Kidney (tissue), 13 donors: ENCODE measurements at regions not wholly inside any gene's neighbourhood (a gene's known extent, or its start where the extent isn't known, plus 50 kb on each side); places are given as distances from the start of the nearest gene placed in this dataset.

ENCODE experiments used
- DNase-seq, 5 donors: peaks; one replicate each; pipeline ENCODE4 v3.0.0-alpha.2; 2013 to 2020
- FAIRE-seq: peaks from 2 replicates; lab custom pipeline; 2012; peaks lifted over from hg19 to GRCh38; lab: Jason Lieb, UNC
- H3K27ac ChIP-seq, 2 donors: one replicate each; pipeline ENCODE4 v1.7.0; 2013; ENCODE audit warnings: low read depth in 2 of 2, low read length in 2 of 2, inconsistent platforms in 1 of 2
- H3K27me3 ChIP-seq: one replicate; pipeline ENCODE4 v1.7.1; 2013; ENCODE audit warnings: low read length, inconsistent platforms; ENCODE audit not compliant: control insufficient read depth, insufficient read depth
- H3K36me3 ChIP-seq, 3 donors: one replicate each; pipeline versions ENCODE4 v1.7.0 to v1.7.1; 2013; ENCODE audit warnings: low read length in 3 of 3, control low read depth in 1 of 3, inconsistent platforms in 1 of 3; ENCODE audit not compliant: insufficient read depth in 3 of 3, control insufficient read depth in 2 of 3
- H3K4me1 ChIP-seq, 3 donors: one replicate each; pipeline versions ENCODE4 v1.7.0 to v1.7.1; 2013; ENCODE audit warnings: low read length in 3 of 3, inconsistent platforms in 1 of 3, low read depth in 1 of 3; ENCODE audit not compliant: control insufficient read depth in 2 of 3, insufficient read depth in 2 of 3
- H3K4me3 ChIP-seq, 3 donors: one replicate each; pipeline versions ENCODE4 v1.7.0 to v1.8.1; 2013; ENCODE audit warnings: low read length in 3 of 3, control low read depth in 1 of 3, inconsistent platforms in 1 of 3
- H3K9ac ChIP-seq, 3 donors: one replicate each; pipeline versions ENCODE4 v1.7.0 to v1.7.1; 2013; ENCODE audit warnings: low read length in 3 of 3, control low read depth in 1 of 3, inconsistent platforms in 1 of 3
- H3K9me3 ChIP-seq, 3 donors: one replicate each; pipeline versions ENCODE4 v1.7.0 to v1.7.1; 2013; ENCODE audit warnings: low read length in 3 of 3, control low read depth in 1 of 3, inconsistent platforms in 1 of 3; ENCODE audit not compliant: control insufficient read depth in 2 of 3, insufficient read depth in 1 of 3
- CTCF ChIP-seq: IDR thresholded peaks from 3 replicates; pipeline ENCODE4 v1.5.1; 2012; ENCODE audit warnings: mild to moderate bottlenecking, moderate library complexity, borderline replicate concordance; ENCODE audit not compliant: insufficient read depth; ENCODE audit errors: extremely low read depth
- intact Hi-C: fragments of 100-400 bp; cut with DNase I; formaldehyde crosslinking; loops from one replicate; pipeline ENCODE4 v1.11.1; 2022
- donor health status: control.
- donor health status: control.
- donor health status: control.
- donor health status: control.
- donor health status: control.
- donor health status: DM: yes; HTN: yes; CAD: no.
- donor health status: Normal renal cell carcinoma (clear cell type).

- Histone ChIP-seq H3K27ac (no peak overlapping the region), H3K9me3 (peaks cover 0 to 7% (median 0%) of the 10 kb centered on the region in 3 donors), H3K9ac (no peak overlapping the region), H3K4me1 (no peaks in the 10 kb centered on the region), H3K4me3 (no peak overlapping the region), H3K27me3 (no peaks in the 10 kb centered on the region), H3K36me3 (no peaks in the 10 kb centered on the region)
- TF ChIP-seq CTCF = no peak
- FAIRE-seq (no peak), DNase-seq (no peak)
- intact Hi-C loops = no loop called here
Observed at GRCh38 chr5:129163810-129164378, 69.3 kb downstream of the ISOC1 start.

DNA sequence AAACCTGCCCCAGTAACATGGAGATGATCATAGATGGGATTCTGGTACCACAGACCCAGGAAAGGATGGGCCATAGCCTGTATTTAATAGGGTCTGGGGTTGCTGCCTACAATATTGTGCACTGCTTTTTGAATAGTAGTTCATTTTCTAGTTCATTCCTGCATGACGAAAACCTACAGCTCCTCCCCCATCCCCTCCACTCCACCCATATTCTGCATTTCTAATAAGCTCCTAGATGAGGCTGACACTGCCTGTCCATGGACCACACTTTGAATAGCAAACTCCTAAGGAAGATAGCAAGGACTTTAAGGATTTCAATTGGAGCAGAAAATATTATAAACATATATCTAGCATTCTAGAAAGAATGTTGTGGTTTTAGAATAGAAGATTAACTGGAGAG is 75.5 kb downstream of the ISOC1 start:
- no peaks in the 10 kb centered on the region for H3K27me3 ChIP-seq
- no peaks in the 10 kb centered on the region for H3K4me1 ChIP-seq
- H3K4me3 ChIP-seq = no peak overlapping the region
- intact Hi-C loops = no loop called here
- no peaks in the 10 kb centered on the region for H3K36me3 ChIP-seq
- H3K27ac ChIP-seq = no peak overlapping the region
- no peak for DNase-seq
- no peak for TF ChIP-seq CTCF
- no peak for FAIRE-seq
- H3K9me3 ChIP-seq = no peaks in the 10 kb centered on the region
- H3K9ac ChIP-seq = no peak overlapping the region

- FAIRE-seq (no peak), DNase-seq (no peak)
- H3K9me3 ChIP-seq = no peaks in the 10 kb centered on the region
- no peaks in the 10 kb centered on the region for H3K27me3 ChIP-seq
- no peak overlapping the region for H3K27ac ChIP-seq
- no peaks in the 10 kb centered on the region for H3K4me1 ChIP-seq
- TF ChIP-seq CTCF = no peak
- intact Hi-C loops = no loop called here
- H3K4me3 ChIP-seq = no peak overlapping the region
- H3K36me3 ChIP-seq = no peaks in the 10 kb centered on the region
- H3K9ac ChIP-seq = no peak overlapping the region
Observed at GRCh38 chr5:129171194-129171944, 76.8 kb downstream of the ISOC1 start.

DNA sequence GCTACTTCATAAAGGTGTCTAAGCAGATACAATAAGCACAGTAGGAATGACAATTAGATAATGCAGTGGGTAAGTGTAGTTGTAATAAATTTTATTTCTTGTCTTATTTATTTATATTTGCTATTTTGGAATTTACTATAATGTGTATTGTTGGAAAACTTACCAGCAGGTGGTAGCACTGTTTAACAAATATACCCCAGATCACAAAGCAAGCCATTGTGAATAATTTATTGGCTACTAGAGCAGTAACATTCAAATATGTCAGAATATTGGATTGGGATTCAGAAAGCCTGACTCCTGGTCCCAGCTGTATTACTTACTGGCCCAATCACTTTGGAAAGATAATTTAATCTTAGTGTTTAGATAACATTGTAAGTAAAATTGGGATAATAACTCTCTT is 78.0 kb downstream of the ISOC1 start:
- Histone ChIP-seq H3K9ac (no peak overlapping the region), H3K4me3 (no peak overlapping the region), H3K27me3 (no peaks in the 10 kb centered on the region), H3K4me1 (no peaks in the 10 kb centered on the region), H3K27ac (no peak overlapping the region), H3K36me3 (no peaks in the 10 kb centered on the region), H3K9me3 (no peaks in the 10 kb centered on the region)
- DNase-seq = peak in 2 of 5 donors; percentile 18 to 45
- no peak for FAIRE-seq
- TF ChIP-seq CTCF = no peak
- intact Hi-C loops = no loop called here
